Panc1 (cell line): ENCODE measurements at regions not wholly inside any gene's neighbourhood (a gene's known extent, or its start where the extent isn't known, plus 50 kb on each side); places are given as distances from the start of the nearest gene placed in this dataset.

Source experiments
- ATAC-seq: fragments of 200-7000 bp; cut with Tn5 transposase; 2 replicates; pipeline ENCODE4 v1.9.1; 2020; ENCODE audit warnings: mild to moderate bottlenecking, moderate library complexity
- BruUV-seq: library from RNA; stranded (reverse); fragments of 400-500 nt; replicated peaks from 2 replicates; lab custom pipeline; 2021; lab: Mats Ljungman, UMichigan
- CTCF ChIA-PET: fragments of 300-600 bp; sonication (Branson Sonifier 250); formaldehyde crosslinking; loops from one replicate; lab custom pipeline; 2022; ENCODE audit warnings: antibody characterized with exemption; lab: Charles Lee
- POLR2A ChIA-PET: fragments of 300-600 bp; sonication (Branson Sonifier 250); formaldehyde crosslinking; loops from one replicate; lab custom pipeline; 2022; ENCODE audit warnings: antibody characterized with exemption; lab: Charles Lee
- DNase-seq: peaks from one replicate; pipeline ENCODE4 v3.0.0-alpha.2; 2010; ENCODE audit warnings: low read depth, low spot score
- H3K27ac ChIP-seq: 2 replicates; pipeline ENCODE4 v1.5.1; 2011; ENCODE audit warnings: mild to moderate bottlenecking, low read length, inconsistent platforms
- H3K27me3 ChIP-seq: fragments of 200-500 bp; sonication (Bioruptor generic); 2 replicates; pipeline ENCODE4 v1.6.0; 2014; ENCODE audit warnings: low read length, inconsistent platforms; ENCODE audit not compliant: control insufficient read depth, insufficient read depth
- H3K36me3 ChIP-seq: fragments of 200-500 bp; sonication (Bioruptor generic); 2 replicates; pipeline ENCODE4 v1.5.1; 2014; ENCODE audit warnings: inconsistent platforms, mild to moderate bottlenecking, low read length, moderate library complexity; ENCODE audit not compliant: control insufficient read depth, insufficient read depth
- H3K4me1 ChIP-seq: 2 replicates; pipeline ENCODE4 v1.5.1; 2011; ENCODE audit warnings: inconsistent platforms, mild to moderate bottlenecking, low read length, moderate library complexity; ENCODE audit not compliant: control insufficient read depth, insufficient read depth
- H3K4me3 ChIP-seq, 2 experiments: 2 replicates each; pipeline ENCODE4 v1.5.1; 2011 to 2012; ENCODE audit warnings: low read depth in 2 of 2, low read length in 2 of 2, mild to moderate bottlenecking in 2 of 2, inconsistent platforms in 1 of 2, moderate library complexity in 1 of 2
- H3K9me3 ChIP-seq: fragments of 200-500 bp; sonication (Bioruptor generic); 2 replicates; pipeline ENCODE4 v1.5.1; 2014; ENCODE audit warnings: low read depth, mild to moderate bottlenecking, inconsistent platforms, low read length, moderate library complexity; ENCODE audit not compliant: control insufficient read depth, insufficient read depth
- CTCF ChIP-seq: fragments of 450-650 bp; IDR thresholded peaks from 2 replicates; pipeline ENCODE4 v1.5.1; 2017; ENCODE audit warnings: mild to moderate bottlenecking
- POLR2AphosphoS5 ChIP-seq: IDR thresholded peaks from 2 replicates; pipeline ENCODE4 v1.6.1; 2012; ENCODE audit warnings: mild to moderate bottlenecking, low read depth, low read length, moderate library complexity
- REST ChIP-seq, 2 experiments: IDR thresholded peaks; 2 replicates each; pipeline ENCODE4 v1.6.1; 2011 to 2012; ENCODE audit warnings: low read depth in 2 of 2, control low read depth in 1 of 2, low read length in 1 of 2, mild to moderate bottlenecking in 1 of 2, moderate library complexity in 1 of 2; ENCODE audit not compliant: insufficient read depth in 1 of 2
- SIN3A ChIP-seq: IDR thresholded peaks from 2 replicates; pipeline ENCODE4 v1.6.1; 2012; ENCODE audit warnings: low read depth, mild to moderate bottlenecking, low read length, moderate library complexity, borderline replicate concordance; ENCODE audit not compliant: insufficient read depth
- TCF7L2 ChIP-seq: IDR thresholded peaks from 2 replicates; pipeline ENCODE4 v1.6.1; 2011; ENCODE audit warnings: mild to moderate bottlenecking, low read depth, low read length, inconsistent platforms
- in situ Hi-C: cut with HindIII; loops from 2 replicates; pipeline ENCODE4 v1.10.0; 2016; ENCODE audit warnings: low sequenced_read_pairs, low pct_unique_long_range_greater_than_20kb
- intact Hi-C: fragments of 100-400 bp; cut with micrococcal nuclease; formaldehyde crosslinking; loops from one replicate; pipeline ENCODE4 v1.10.0; 2022; ENCODE audit not compliant: unreplicated experiment

- BruUV-seq, result no TSS peak
- intact Hi-C loops, result no loop called here
- in situ Hi-C loops, result no loop called here
- no peak overlapping the region for H3K4me3 ChIP-seq
- ATAC-seq, result no peak
- H3K27me3 ChIP-seq, result no peaks in the 10 kb centered on the region
- no peak overlapping the region for H3K27ac ChIP-seq
- no peaks in the 10 kb centered on the region for H3K4me1 ChIP-seq
- no peak for DNase-seq
- no peak for TF ChIP-seq SIN3A
- no peak for TF ChIP-seq POLR2AphosphoS5
- TF ChIP-seq CTCF, result no peak
- no peak for TF ChIP-seq REST (IDR thresholded peaks at IDR 0.05; ENCODE audit: insufficient read depth in 1 of 2, low read depth in 2 of 2, low read length in 1 of 2)
- no peak for TF ChIP-seq TCF7L2
- no peaks in the 10 kb centered on the region for H3K36me3 ChIP-seq
- H3K9me3 ChIP-seq, result no peaks in the 10 kb centered on the region
- CTCF ChIA-PET, result interaction anchor here (0.6 kb wide), 1 partner anchor 59 kb away, joined by 5 read pairs; no protein-coding TSS in a partner anchor
- POLR2A ChIA-PET, result no interaction called here
Measured at GRCh38 chr6:134636186-134636799, 313.6 kb downstream of the ALDH8A1 start.

- no TSS peak for BruUV-seq
- ATAC-seq (no peak), DNase-seq (no peak)
- Histone ChIP-seq H3K4me1 (no peaks in the 10 kb centered on the region), H3K36me3 (no peaks in the 10 kb centered on the region), H3K27ac (no peak overlapping the region), H3K27me3 (no peaks in the 10 kb centered on the region), H3K4me3 (no peak overlapping the region), H3K9me3 (no peaks in the 10 kb centered on the region)
- CTCF ChIA-PET, result no interaction called here
- no peak for TF ChIP-seq TCF7L2
- no peak for TF ChIP-seq REST (IDR thresholded peaks at IDR 0.05; ENCODE audit: insufficient read depth in 1 of 2, low read depth in 2 of 2, low read length in 1 of 2)
- no peak for TF ChIP-seq SIN3A
- TF ChIP-seq CTCF, result no peak
- TF ChIP-seq POLR2AphosphoS5, result no peak
- in situ Hi-C loops, result no loop called here
- intact Hi-C loops, result no loop called here
- POLR2A ChIA-PET, result no interaction called here
Measured at GRCh38 chr6:134634966-134635365, 314.9 kb downstream of the ALDH8A1 start.
